Vagina (tissue), 2 donors: ENCODE measurements at regions not wholly inside any gene's neighbourhood (a gene's known extent, or its start where the extent isn't known, plus 50 kb on each side); places are given as distances from the start of the nearest gene placed in this dataset.

Source experiments
- DNase-seq, 2 donors: peaks; one replicate each; pipeline ENCODE4 v3.0.0-alpha.2; 2017; ENCODE audit errors: extremely low spot score in 2 of 2
- H3K27ac ChIP-seq: fragments of 200-600 bp; sonication (generic); one replicate; pipeline ENCODE4 v1.5.1; 2019
- H3K27me3 ChIP-seq: fragments of 200-600 bp; sonication (generic); one replicate; pipeline ENCODE4 v1.5.1; 2019
- H3K36me3 ChIP-seq, 2 donors: fragments of 200-600 bp; sonication (generic); one replicate each; pipeline ENCODE4 v1.5.1; 2017 to 2019
- H3K4me1 ChIP-seq: fragments of 200-600 bp; sonication (generic); one replicate; pipeline ENCODE4 v1.5.1; 2019
- H3K4me3 ChIP-seq, 2 donors: fragments of 200-600 bp; sonication (generic); 1 replicate in 1 of 2; 2 replicates in 1 of 2; pipeline ENCODE4 v1.5.1; 2016 to 2019
- H3K9me3 ChIP-seq: fragments of 200-600 bp; sonication (generic); one replicate; pipeline ENCODE4 v1.5.1; 2019
- POLR2A ChIP-seq, 2 donors: fragments of 450-650 bp; IDR thresholded peaks; one replicate each; pipeline ENCODE4 v1.6.1; 2017; ENCODE audit warnings: antibody characterized with exemption in 2 of 2, mild to moderate bottlenecking in 2 of 2, moderate library complexity in 2 of 2
- POLR2AphosphoS5 ChIP-seq, 2 donors: sonication (generic); formaldehyde crosslinking; IDR thresholded peaks; one replicate each; pipeline ENCODE4 v1.9.0; 2017; ENCODE audit warnings: antibody characterized with exemption in 2 of 2, mild to moderate bottlenecking in 2 of 2, low read depth in 1 of 2; ENCODE audit not compliant: insufficient read depth in 1 of 2
- intact Hi-C: fragments of 100-400 bp; cut with DNase I; formaldehyde crosslinking; loops from one replicate; pipeline ENCODE4 v1.15.1; 2023
- TF ChIP-seq, protein P1 (sequence below), 3 experiments: fragments of 450-650 bp in 2 of 3; fragments of 200-600 bp in 1 of 3; sonication (generic) in 1 of 3; IDR thresholded peaks; one replicate each; pipeline ENCODE4 v1.5.1; 2017 to 2019; ENCODE audit warnings: antibody characterized with exemption in 3 of 3, mild to moderate bottlenecking in 2 of 3, moderate library complexity in 2 of 3

DNA sequence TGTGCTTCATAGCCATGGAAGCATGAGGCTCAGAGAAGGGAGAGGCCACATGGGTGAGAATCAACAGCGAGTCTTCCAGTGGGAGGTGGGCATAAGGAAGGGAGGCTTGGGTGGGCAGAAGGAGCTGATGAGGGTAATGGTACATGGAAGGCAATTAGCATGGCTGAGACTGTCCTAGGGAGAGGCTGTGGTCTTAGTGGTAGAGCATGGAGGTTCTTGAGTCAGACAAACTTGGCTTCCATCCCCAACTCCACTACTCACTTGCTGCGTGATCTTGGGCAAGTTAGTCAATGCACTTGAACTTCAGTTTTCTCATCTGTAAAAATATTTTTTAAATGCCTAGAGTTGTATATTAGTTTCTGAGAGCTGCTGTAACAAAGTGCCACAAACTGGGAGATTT lies 227.2 kb upstream of the E2F8 start:
- H3K27ac ChIP-seq: no peak overlapping the region
- no peak overlapping the region for H3K4me3 ChIP-seq
- no peak for TF ChIP-seq POLR2A (IDR thresholded peaks at IDR 0.05)
- intact Hi-C loops: no loop called here
- no peak for DNase-seq
- H3K9me3 ChIP-seq: no peaks in the 10 kb centered on the region
- no peaks in the 10 kb centered on the region for H3K27me3 ChIP-seq
- no peaks in the 10 kb centered on the region for H3K4me1 ChIP-seq
- no peaks in the 10 kb centered on the region for H3K36me3 ChIP-seq

DNA sequence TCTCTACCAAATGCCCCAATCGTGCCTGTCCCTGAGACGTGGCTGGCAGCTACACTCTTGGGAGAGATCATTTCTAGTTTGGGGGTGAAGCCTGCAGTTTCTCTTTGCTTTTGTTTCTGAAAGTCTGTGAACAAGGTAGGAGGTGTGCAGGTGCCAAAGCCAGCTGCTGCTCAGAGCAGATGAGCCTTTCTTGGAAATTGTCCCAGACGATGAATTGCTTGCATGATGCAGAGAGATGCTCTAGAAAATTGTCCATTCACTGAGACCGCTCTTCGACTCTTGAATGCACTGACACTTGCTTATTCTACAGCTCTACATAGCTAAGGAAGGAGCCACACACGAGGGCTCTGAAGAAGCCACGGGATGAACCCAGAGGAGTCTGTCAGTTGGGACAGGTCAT lies 225.6 kb upstream of the E2F8 start:
- no peak overlapping the region for H3K4me3 ChIP-seq
- no peaks in the 10 kb centered on the region for H3K36me3 ChIP-seq
- DNase-seq: no peak
- H3K27me3 ChIP-seq: no peaks in the 10 kb centered on the region
- H3K4me1 ChIP-seq: no peaks in the 10 kb centered on the region
- intact Hi-C loops: no loop called here
- no peak overlapping the region for H3K27ac ChIP-seq
- no peaks in the 10 kb centered on the region for H3K9me3 ChIP-seq
- TF ChIP-seq POLR2AphosphoS5 (IDR thresholded peaks at IDR 0.05; ENCODE audit: insufficient read depth in 1 of 2, low read depth in 1 of 2): no peak
- TF ChIP-seq, protein P1, sequence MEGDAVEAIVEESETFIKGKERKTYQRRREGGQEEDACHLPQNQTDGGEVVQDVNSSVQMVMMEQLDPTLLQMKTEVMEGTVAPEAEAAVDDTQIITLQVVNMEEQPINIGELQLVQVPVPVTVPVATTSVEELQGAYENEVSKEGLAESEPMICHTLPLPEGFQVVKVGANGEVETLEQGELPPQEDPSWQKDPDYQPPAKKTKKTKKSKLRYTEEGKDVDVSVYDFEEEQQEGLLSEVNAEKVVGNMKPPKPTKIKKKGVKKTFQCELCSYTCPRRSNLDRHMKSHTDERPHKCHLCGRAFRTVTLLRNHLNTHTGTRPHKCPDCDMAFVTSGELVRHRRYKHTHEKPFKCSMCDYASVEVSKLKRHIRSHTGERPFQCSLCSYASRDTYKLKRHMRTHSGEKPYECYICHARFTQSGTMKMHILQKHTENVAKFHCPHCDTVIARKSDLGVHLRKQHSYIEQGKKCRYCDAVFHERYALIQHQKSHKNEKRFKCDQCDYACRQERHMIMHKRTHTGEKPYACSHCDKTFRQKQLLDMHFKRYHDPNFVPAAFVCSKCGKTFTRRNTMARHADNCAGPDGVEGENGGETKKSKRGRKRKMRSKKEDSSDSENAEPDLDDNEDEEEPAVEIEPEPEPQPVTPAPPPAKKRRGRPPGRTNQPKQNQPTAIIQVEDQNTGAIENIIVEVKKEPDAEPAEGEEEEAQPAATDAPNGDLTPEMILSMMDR (IDR thresholded peaks at IDR 0.05): no peak
- no peak for TF ChIP-seq POLR2A (IDR thresholded peaks at IDR 0.05)

DNA sequence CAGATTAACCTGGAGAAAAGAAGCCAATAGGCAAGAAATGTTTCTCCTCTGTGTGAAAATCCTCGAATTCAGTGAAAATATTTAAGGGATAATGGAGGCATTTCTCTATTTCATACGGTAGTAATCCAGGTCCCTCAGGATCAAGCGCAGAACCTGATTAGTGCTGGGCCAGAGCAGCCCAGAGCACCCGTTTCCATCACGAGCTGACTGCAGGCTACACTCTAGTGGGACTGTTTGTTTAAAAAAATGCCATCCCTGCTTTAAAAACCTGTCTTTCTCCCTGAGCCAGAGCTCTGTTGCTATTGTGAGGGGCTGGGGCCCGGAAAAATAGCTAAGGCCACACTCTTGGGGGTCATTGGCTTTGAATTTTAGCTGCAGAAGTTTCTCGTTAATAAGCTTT lies 223.2 kb upstream of the E2F8 start:
- intact Hi-C loops: no loop called here
- TF ChIP-seq, protein P1 (IDR thresholded peaks at IDR 0.05): no peak
- TF ChIP-seq POLR2A (IDR thresholded peaks at IDR 0.05) (no peak), POLR2AphosphoS5 (IDR thresholded peaks at IDR 0.05; ENCODE audit: insufficient read depth in 1 of 2, low read depth in 1 of 2) (no peak)
- no peak for DNase-seq

DNA sequence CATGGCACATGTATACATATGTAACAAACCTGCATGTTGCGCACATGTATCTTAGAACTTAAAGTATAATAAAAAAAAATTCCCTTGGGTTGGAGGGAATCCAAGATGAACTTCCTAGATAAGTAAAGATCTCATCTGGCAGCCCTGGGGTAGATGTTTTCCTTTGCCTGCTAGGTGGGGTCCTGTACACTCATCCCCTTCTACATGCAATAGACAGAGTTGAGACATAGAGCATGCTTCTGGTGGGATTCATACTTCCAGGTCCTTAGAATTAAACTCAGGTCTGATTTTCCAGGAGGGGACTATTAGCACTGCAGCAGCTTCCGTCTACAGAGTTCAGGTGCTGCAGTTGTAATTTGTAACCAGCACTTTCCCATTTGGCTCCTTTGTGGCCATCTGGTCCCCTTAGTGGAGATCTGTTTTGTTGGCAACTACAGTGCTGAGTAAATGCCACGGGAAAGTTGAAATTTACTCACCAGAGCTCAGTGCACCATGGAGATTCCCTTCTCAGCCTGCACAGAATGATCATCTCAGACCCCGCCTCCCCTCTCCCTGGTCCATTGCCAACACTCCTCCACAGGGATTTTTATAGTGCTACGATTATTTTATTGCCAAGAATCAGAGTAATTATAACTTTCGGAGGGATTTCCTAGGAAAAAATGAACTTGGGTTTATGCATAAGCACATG lies 220.1 kb upstream of the E2F8 start:
- Histone ChIP-seq H3K4me1 (peaks cover 7% of the 10 kb centered on the region), H3K9me3 (no peaks in the 10 kb centered on the region), H3K4me3 (no peak overlapping the region), H3K27ac (no peak overlapping the region), H3K36me3 (no peaks in the 10 kb centered on the region), H3K27me3 (no peaks in the 10 kb centered on the region)
- TF ChIP-seq POLR2AphosphoS5 (IDR thresholded peaks at IDR 0.05; ENCODE audit: insufficient read depth in 1 of 2, low read depth in 1 of 2): no peak
- TF ChIP-seq, protein P1 (IDR thresholded peaks at IDR 0.05): no peak
- no peak for TF ChIP-seq POLR2A (IDR thresholded peaks at IDR 0.05)
- no peak for DNase-seq
- intact Hi-C loops: no loop called here

More for the DNA sequence above, 223.2 kb upstream of the E2F8 start:
- H3K27me3 ChIP-seq: no peaks in the 10 kb centered on the region
- no peaks in the 10 kb centered on the region for H3K36me3 ChIP-seq
- no peaks in the 10 kb centered on the region for H3K9me3 ChIP-seq
- no peak overlapping the region for H3K27ac ChIP-seq
- H3K4me3 ChIP-seq: no peak overlapping the region
- H3K4me1 ChIP-seq: peaks cover 7% of the 10 kb centered on the region

DNA sequence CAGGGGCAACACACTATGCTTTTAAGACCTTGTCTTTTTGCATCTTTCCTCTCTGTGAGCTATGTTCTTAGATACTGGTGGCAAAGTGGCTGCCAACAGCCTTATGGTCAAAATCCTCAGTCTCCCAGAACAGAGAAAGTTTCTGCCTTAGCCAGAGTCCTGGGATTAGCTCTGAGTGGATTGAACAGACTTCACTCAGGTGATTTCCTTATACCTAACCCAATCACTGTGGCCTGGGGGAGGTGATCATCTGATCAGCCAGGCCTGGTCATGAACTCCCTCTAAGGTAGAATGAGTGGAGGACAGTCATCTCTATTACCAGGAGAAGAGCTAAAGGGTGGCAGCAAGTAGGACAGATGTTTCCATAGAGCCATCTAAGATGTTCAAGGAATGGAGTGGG lies 218.5 kb upstream of the E2F8 start:
- intact Hi-C loops: no loop called here
- no peaks in the 10 kb centered on the region for H3K9me3 ChIP-seq
- no peaks in the 10 kb centered on the region for H3K27me3 ChIP-seq
- H3K4me1 ChIP-seq: peaks cover 7% of the 10 kb centered on the region
- no peak overlapping the region for H3K27ac ChIP-seq
- TF ChIP-seq, protein P1 (IDR thresholded peaks at IDR 0.05): no peak
- TF ChIP-seq POLR2AphosphoS5 (IDR thresholded peaks at IDR 0.05; ENCODE audit: insufficient read depth in 1 of 2, low read depth in 1 of 2): no peak
- TF ChIP-seq POLR2A (IDR thresholded peaks at IDR 0.05): no peak
- H3K36me3 ChIP-seq: no peaks in the 10 kb centered on the region
- DNase-seq: peak in 1 of 2 donors; percentile 20
- no peak overlapping the region for H3K4me3 ChIP-seq
